ENCODE measurements at regions not wholly inside any gene's neighbourhood (a gene's known extent, or its start where the extent isn't known, plus 50 kb on each side); places are given as distances from the start of the nearest gene placed in this dataset.

- no peak for DNase-seq (ENCODE audit: low read depth in 1 of 2, low spot score in 2 of 2)
- WGBS, 2 experiments (ENCODE audit: extremely low coverage in 1 of 2, insufficient coverage in 1 of 2, insufficient read length in 1 of 2, insufficient replicate concordance in 2 of 2, low coverage in 1 of 2, low lambda C conversion rate in 2 of 2, missing lambda C conversion rate in 1 of 2): 75% methylated on average over 3 of the region's 3 CpGs; no CpG with 5 or more reads in 1 of the 2 experiments
Measured at GRCh38 chr7:83850125-83850524, 201.2 kb upstream of the SEMA3E start.

More at GRCh38 chr7:83850125-83850524, 201.2 kb upstream of the SEMA3E start:
- Histone ChIP-seq H2AFZ (ENCODE audit: low read length) (peak overlapping the region; percentile 94), H3K18ac (ENCODE audit: extremely low read depth, low read length) (no peak overlapping the region), H3K4me3 (ENCODE audit: extremely low read depth in 1 of 4, insufficient read depth in 2 of 4, low read depth in 3 of 4, low read length in 4 of 4) (no peak overlapping the region), H3K27ac (ENCODE audit: low read depth, low read length) (no peak overlapping the region), H3K79me2 (ENCODE audit: control insufficient read depth in 1 of 2, insufficient read depth in 2 of 2, low read length in 2 of 2) (no peaks in the 10 kb centered on the region), H3K27me3 (replicated peaks in 1 of 4; ENCODE audit: control insufficient read depth in 3 of 4, extremely low read depth in 1 of 4, insufficient read depth in 3 of 4, low read length in 3 of 4) (no peaks in the 10 kb centered on the region), H3K79me1 (ENCODE audit: low read depth, low read length) (no peaks in the 10 kb centered on the region), H4K5ac (ENCODE audit: insufficient read length, low read depth, low read length) (no peak overlapping the region), H4K20me1 (replicated peaks in 1 of 2; ENCODE audit: control insufficient read depth in 1 of 2, insufficient read depth in 2 of 2, low read length in 2 of 2) (no peaks in the 10 kb centered on the region), H3K4me2 (ENCODE audit: insufficient read depth in 1 of 2, low read depth in 2 of 2, low read length in 2 of 2) (no peak overlapping the region), H3K36me3 (ENCODE audit: control insufficient read depth in 2 of 4, insufficient read depth in 4 of 4, low read length in 3 of 4) (no peaks in the 10 kb centered on the region), H4K91ac (replicated peaks; ENCODE audit: insufficient read length, low read length) (no peak overlapping the region), H3K23ac (ENCODE audit: insufficient read length) (no peak overlapping the region), H3K4me1 (replicated peaks in 1 of 4; ENCODE audit: control insufficient read depth in 3 of 4, insufficient read depth in 4 of 4, low read length in 3 of 4) (peaks cover 0 to 4% (median 0%) of the 10 kb centered on the region in 4 experiments; a peak in 3 of 7 replicates), H2BK15ac (ENCODE audit: low read length) (no peak overlapping the region), H3K9me3 (ENCODE audit: insufficient read depth in 2 of 2, low read depth in 1 of 2, low read length in 1 of 2) (no peaks in the 10 kb centered on the region), H2AK5ac (ENCODE audit: low read depth, low read length) (no peak overlapping the region), H4K8ac (ENCODE audit: extremely low read depth, insufficient read depth, low read length) (no peak overlapping the region), H3K4ac (replicated peaks; ENCODE audit: insufficient read length, low read depth, low read length) (no peak overlapping the region), H2BK12ac (ENCODE audit: low read depth, low read length) (no peak overlapping the region; the same call in 1 of the 2 replicates), H2BK5ac (ENCODE audit: low read depth, low read length) (no peak overlapping the region), H2BK120ac (replicated peaks; ENCODE audit: low read depth, low read length) (no peak overlapping the region), H3K56ac (replicated peaks; ENCODE audit: insufficient read length, low read depth, low read length) (no peak overlapping the region), H3K14ac (ENCODE audit: insufficient read length) (no peak overlapping the region), H2BK20ac (ENCODE audit: low read length) (0 out of 2 replicates have a peak overlapping the region, but pooled peaks have one; percentile 13), H3K23me2 (ENCODE audit: low read depth, low read length) (no peaks in the 10 kb centered on the region), H3K9ac (replicated peaks in 1 of 4; ENCODE audit: extremely low read depth in 1 of 4, low read depth in 3 of 4, low read length in 3 of 4) (no peak overlapping the region)
- no peak for FAIRE-seq
- ChIA-PET POLR2A (ENCODE audit: partially characterized antibody) (no interaction called here), CTCF (ENCODE audit: partially characterized antibody) (interaction anchor here (1.2 to 1.4 kb wide), 3 partner anchors 9 to 21 kb away, joined by 3 to 4 read pairs (median 3); no protein-coding TSS in a partner anchor)
- TF ChIP-seq TCF12 (IDR thresholded peaks at IDR 0.05; ENCODE audit: low read depth, low read length) (no peak), POU5F1 (IDR thresholded peaks at IDR 0.05; ENCODE audit: low read depth, low read length) (no peak), POLR2A (IDR thresholded peaks at IDR 0.05; ENCODE audit: control extremely low read depth in 1 of 2, low read depth in 2 of 2, low read length in 2 of 2) (no peak), ATF3 (IDR thresholded peaks at IDR 0.05; ENCODE audit: insufficient read depth, low read depth, low read length) (no peak), TAF7 (optimal IDR thresholded peaks at IDR 0.05; ENCODE audit: borderline replicate concordance, low read depth, low read length) (no peak), HDAC6 (IDR thresholded peaks at IDR 0.05; ENCODE audit: low read depth, low read length) (no peak), EZH2 (IDR thresholded peaks at IDR 0.05; ENCODE audit: low read depth, low read length, severe bottlenecking) (no peak), ASH2L (IDR thresholded peaks at IDR 0.05; ENCODE audit: low read length) (no peak), JUN (IDR thresholded peaks at IDR 0.05; ENCODE audit: low read depth, low read length) (no peak), SP2 (IDR thresholded peaks at IDR 0.05; ENCODE audit: low read length) (no peak), BACH1 (IDR thresholded peaks at IDR 0.05; ENCODE audit: low read length) (no peak), ZNF274 (IDR thresholded peaks at IDR 0.05; ENCODE audit: borderline replicate concordance, extremely low read depth, low read length) (no peak), USF2 (IDR thresholded peaks at IDR 0.05; ENCODE audit: low read length) (no peak)

Measured in H1 (cell line).